ENCODE measurements at regions not wholly inside any gene's neighbourhood (a gene's known extent, or its start where the extent isn't known, plus 50 kb on each side); places are given as distances from the start of the nearest gene placed in this dataset.

GRCh38 chr18:64949885-64950284 lies 800.9 kb upstream of the CDH7 start:
- TF ChIP-seq CTCF (conservative IDR thresholded peaks at IDR 0.05 in 1 of 2, IDR thresholded peaks at IDR 0.05 in 1 of 2; ENCODE audit: low read depth in 1 of 2, low read length in 2 of 2) (no peak), EZH2 (IDR thresholded peaks at IDR 0.05; ENCODE audit: low read length, missing control alignments) (no peak)

All from fibroblast of lung (primary cell).